Neural cell (in vitro differentiated cells): ENCODE measurements at regions not wholly inside any gene's neighbourhood (a gene's known extent, or its start where the extent isn't known, plus 50 kb on each side); places are given as distances from the start of the nearest gene placed in this dataset.

Experiments
- H2AFZ ChIP-seq: fragments of 200-600, 300-800 bp; sonication (generic), shearing (Covaris generic); 2 replicates; pipeline ENCODE4 v1.6.0; 2014; ENCODE audit warnings: low read depth, mild to moderate bottlenecking, antibody characterized with exemption, low read length, moderate library complexity
- H3F3A ChIP-seq: fragments of 200-600 bp; shearing (Covaris generic); 2 replicates; pipeline ENCODE4 v1.6.1; 2016; ENCODE audit warnings: mild to moderate bottlenecking, moderate library complexity, mixed read lengths, antibody characterized with exemption, low read length; ENCODE audit not compliant: insufficient read depth, poor library complexity, severe bottlenecking
- H3K27ac ChIP-seq: fragments of 200-600, 300-800 bp; sonication (generic), shearing (Covaris generic); 2 replicates; pipeline ENCODE4 v1.5.1; 2014; ENCODE audit warnings: mild to moderate bottlenecking, low read length, moderate library complexity
- H3K27me3 ChIP-seq: fragments of 300-800, 200-600 bp; sonication (generic), shearing (Covaris generic); 2 replicates; pipeline ENCODE4 v1.6.0; 2014; ENCODE audit warnings: mild to moderate bottlenecking, low read depth, low read length, moderate library complexity; ENCODE audit not compliant: insufficient read depth
- H3K36me3 ChIP-seq: fragments of 300-800, 200-600 bp; sonication (generic), shearing (Covaris generic); 2 replicates; pipeline ENCODE4 v1.5.1; 2014; ENCODE audit warnings: mild to moderate bottlenecking, antibody characterized with exemption, low read length, moderate library complexity; ENCODE audit not compliant: insufficient read depth
- H3K4me2 ChIP-seq: fragments of 300-800, 200-600 bp; sonication (generic), shearing (Covaris generic); 2 replicates; pipeline ENCODE4 v1.6.0; 2014; ENCODE audit warnings: mild to moderate bottlenecking, low read length
- H3K4me3 ChIP-seq: fragments of 300-800, 200-600 bp; sonication (generic), shearing (Covaris generic); 2 replicates; pipeline ENCODE4 v1.5.1; 2014; ENCODE audit warnings: mild to moderate bottlenecking, low read length, moderate library complexity
- H3K79me2 ChIP-seq: fragments of 200-600 bp; shearing (Covaris generic); replicated peaks from 2 replicates; pipeline ENCODE4 v1.6.0; 2014; ENCODE audit warnings: mild to moderate bottlenecking, low read length, moderate library complexity; ENCODE audit not compliant: insufficient read depth
- H3K9ac ChIP-seq: fragments of 300-800, 200-600 bp; sonication (generic), shearing (Covaris generic); 2 replicates; pipeline ENCODE4 v1.6.1; 2016; ENCODE audit warnings: mild to moderate bottlenecking, low read length, mixed read lengths
- H3K9me2 ChIP-seq: fragments of 200-600 bp; shearing (Covaris generic); 2 replicates; pipeline ENCODE4 v1.6.1; 2016; ENCODE audit warnings: mild to moderate bottlenecking, low read length, mixed read lengths; ENCODE audit not compliant: insufficient read depth
- H3K9me3 ChIP-seq: fragments of 200-600, 300-800 bp; sonication (generic), shearing (Covaris generic); 2 replicates; pipeline ENCODE4 v1.6.1; 2016; ENCODE audit warnings: mild to moderate bottlenecking, mixed run types, low read length, moderate library complexity, mixed read lengths
- H4K20me1 ChIP-seq: fragments of 200-600 bp; shearing (Covaris generic); 2 replicates; pipeline ENCODE4 v1.6.1; 2016; ENCODE audit warnings: mild to moderate bottlenecking, mixed run types; ENCODE audit not compliant: insufficient read depth
- EP300 ChIP-seq: fragments of 450-650 bp; conservative IDR thresholded peaks from 2 replicates; pipeline ENCODE4 v1.6.1; 2014; ENCODE audit warnings: antibody characterized with exemption, mild to moderate bottlenecking, moderate library complexity; ENCODE audit not compliant: poor library complexity, severe bottlenecking
- EZH2 ChIP-seq: fragments of 200-600, 300-800 bp; shearing (Covaris generic), sonication (generic); IDR thresholded peaks from 2 replicates; pipeline ENCODE4 v1.6.1; 2014; ENCODE audit warnings: antibody characterized with exemption, low read length, borderline replicate concordance, mild to moderate bottlenecking; ENCODE audit not compliant: insufficient read depth, poor library complexity, severe bottlenecking
- MXI1 ChIP-seq: fragments of 450-650 bp; conservative IDR thresholded peaks from 2 replicates; pipeline ENCODE4 v1.6.1; 2014; ENCODE audit warnings: antibody characterized with exemption, mild to moderate bottlenecking; ENCODE audit not compliant: poor library complexity, severe bottlenecking
- POLR2AphosphoS5 ChIP-seq: IDR thresholded peaks from 2 replicates; pipeline ENCODE4 v1.6.1; 2012
- RAD21 ChIP-seq: fragments of 450-650 bp; conservative IDR thresholded peaks from 2 replicates; pipeline ENCODE4 v1.6.1; 2014; ENCODE audit warnings: antibody characterized with exemption, mild to moderate bottlenecking, moderate library complexity
- SMC3 ChIP-seq: fragments of 450-650 bp; conservative IDR thresholded peaks from 2 replicates; pipeline ENCODE4 v1.6.1; 2014; ENCODE audit warnings: antibody characterized with exemption, mild to moderate bottlenecking, moderate library complexity; ENCODE audit not compliant: poor library complexity
- TAF1 ChIP-seq: IDR thresholded peaks from 2 replicates; pipeline ENCODE4 v1.6.1; 2012; ENCODE audit warnings: low read depth
- TF ChIP-seq, protein P1 (sequence below): IDR thresholded peaks from 2 replicates; pipeline ENCODE4 v1.6.1; 2012; ENCODE audit warnings: borderline replicate concordance
- TF ChIP-seq, protein P2 (sequence below): fragments of 450-650 bp; IDR thresholded peaks from 2 replicates; pipeline ENCODE4 v1.5.1; 2014; ENCODE audit warnings: antibody characterized with exemption, mild to moderate bottlenecking, moderate library complexity; ENCODE audit not compliant: poor library complexity, severe bottlenecking

DNA sequence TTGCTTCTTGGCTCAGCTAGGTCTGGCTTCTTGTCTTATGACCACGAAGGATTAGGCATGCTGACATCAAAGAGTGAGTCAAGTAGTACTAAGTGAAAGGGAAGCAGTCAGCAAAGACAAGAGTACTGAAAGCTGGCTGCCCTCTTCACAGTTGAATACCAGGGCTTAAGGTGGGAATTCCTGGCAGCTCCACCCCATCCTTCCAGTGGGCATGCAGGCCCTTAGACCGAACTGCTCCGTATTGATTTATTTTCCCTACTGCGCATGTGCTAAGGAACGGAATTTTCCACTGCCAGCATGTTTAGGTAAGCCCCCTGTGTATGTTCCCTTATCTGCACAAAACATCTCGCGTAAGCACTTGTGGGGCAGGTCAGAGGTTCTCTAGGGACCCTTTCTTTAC, 2320.1 kb downstream of the ARAP2 start:
- H2AFZ ChIP-seq = no peak overlapping the region

DNA sequence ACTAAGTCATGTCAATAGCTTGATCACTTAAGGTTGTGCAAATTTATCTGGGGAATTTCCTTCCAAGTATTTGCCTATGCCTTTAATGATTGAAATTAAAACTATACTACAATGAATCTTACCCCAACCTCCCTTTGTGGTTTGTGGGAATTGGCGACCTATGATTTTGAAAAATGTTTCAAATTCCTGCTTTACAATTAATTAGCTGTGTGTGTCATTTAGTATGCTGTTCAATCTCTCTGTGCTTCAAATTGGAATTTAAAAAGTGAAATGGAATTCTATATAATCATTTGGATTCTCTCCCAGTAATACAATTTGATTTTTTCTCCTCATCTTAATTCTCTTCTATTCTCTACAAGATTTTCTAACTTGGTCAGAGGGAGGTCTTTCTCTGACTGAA, 2319.5 kb downstream of the ARAP2 start:
- H2AFZ ChIP-seq = no peak overlapping the region
- no peaks in the 10 kb centered on the region for H3K9me3 ChIP-seq
- no peaks in the 10 kb centered on the region for H3K9me2 ChIP-seq
- H3K4me3 ChIP-seq = no peak overlapping the region
- TF ChIP-seq POLR2AphosphoS5 (no peak), RAD21 (no peak), MXI1 (no peak), EZH2 (no peak), TAF1 (no peak), EP300 (no peak), SMC3 (no peak)
- TF ChIP-seq, protein P1, sequence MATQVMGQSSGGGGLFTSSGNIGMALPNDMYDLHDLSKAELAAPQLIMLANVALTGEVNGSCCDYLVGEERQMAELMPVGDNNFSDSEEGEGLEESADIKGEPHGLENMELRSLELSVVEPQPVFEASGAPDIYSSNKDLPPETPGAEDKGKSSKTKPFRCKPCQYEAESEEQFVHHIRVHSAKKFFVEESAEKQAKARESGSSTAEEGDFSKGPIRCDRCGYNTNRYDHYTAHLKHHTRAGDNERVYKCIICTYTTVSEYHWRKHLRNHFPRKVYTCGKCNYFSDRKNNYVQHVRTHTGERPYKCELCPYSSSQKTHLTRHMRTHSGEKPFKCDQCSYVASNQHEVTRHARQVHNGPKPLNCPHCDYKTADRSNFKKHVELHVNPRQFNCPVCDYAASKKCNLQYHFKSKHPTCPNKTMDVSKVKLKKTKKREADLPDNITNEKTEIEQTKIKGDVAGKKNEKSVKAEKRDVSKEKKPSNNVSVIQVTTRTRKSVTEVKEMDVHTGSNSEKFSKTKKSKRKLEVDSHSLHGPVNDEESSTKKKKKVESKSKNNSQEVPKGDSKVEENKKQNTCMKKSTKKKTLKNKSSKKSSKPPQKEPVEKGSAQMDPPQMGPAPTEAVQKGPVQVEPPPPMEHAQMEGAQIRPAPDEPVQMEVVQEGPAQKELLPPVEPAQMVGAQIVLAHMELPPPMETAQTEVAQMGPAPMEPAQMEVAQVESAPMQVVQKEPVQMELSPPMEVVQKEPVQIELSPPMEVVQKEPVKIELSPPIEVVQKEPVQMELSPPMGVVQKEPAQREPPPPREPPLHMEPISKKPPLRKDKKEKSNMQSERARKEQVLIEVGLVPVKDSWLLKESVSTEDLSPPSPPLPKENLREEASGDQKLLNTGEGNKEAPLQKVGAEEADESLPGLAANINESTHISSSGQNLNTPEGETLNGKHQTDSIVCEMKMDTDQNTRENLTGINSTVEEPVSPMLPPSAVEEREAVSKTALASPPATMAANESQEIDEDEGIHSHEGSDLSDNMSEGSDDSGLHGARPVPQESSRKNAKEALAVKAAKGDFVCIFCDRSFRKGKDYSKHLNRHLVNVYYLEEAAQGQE = no peak
- TF ChIP-seq, protein P2, sequence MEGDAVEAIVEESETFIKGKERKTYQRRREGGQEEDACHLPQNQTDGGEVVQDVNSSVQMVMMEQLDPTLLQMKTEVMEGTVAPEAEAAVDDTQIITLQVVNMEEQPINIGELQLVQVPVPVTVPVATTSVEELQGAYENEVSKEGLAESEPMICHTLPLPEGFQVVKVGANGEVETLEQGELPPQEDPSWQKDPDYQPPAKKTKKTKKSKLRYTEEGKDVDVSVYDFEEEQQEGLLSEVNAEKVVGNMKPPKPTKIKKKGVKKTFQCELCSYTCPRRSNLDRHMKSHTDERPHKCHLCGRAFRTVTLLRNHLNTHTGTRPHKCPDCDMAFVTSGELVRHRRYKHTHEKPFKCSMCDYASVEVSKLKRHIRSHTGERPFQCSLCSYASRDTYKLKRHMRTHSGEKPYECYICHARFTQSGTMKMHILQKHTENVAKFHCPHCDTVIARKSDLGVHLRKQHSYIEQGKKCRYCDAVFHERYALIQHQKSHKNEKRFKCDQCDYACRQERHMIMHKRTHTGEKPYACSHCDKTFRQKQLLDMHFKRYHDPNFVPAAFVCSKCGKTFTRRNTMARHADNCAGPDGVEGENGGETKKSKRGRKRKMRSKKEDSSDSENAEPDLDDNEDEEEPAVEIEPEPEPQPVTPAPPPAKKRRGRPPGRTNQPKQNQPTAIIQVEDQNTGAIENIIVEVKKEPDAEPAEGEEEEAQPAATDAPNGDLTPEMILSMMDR = no peak
- no peaks in the 10 kb centered on the region for H3K27me3 ChIP-seq
- no peaks in the 10 kb centered on the region for H3F3A ChIP-seq
- H4K20me1 ChIP-seq = no peaks in the 10 kb centered on the region
- H3K36me3 ChIP-seq = no peaks in the 10 kb centered on the region
- no peak overlapping the region for H3K4me2 ChIP-seq
- H3K27ac ChIP-seq = no peak overlapping the region
- no peaks in the 10 kb centered on the region for H3K79me2 ChIP-seq
- no peak overlapping the region for H3K9ac ChIP-seq

More for the DNA sequence above, 2320.1 kb downstream of the ARAP2 start:
- Histone ChIP-seq H3K9ac (no peak overlapping the region), H3K27me3 (no peaks in the 10 kb centered on the region), H4K20me1 (no peaks in the 10 kb centered on the region), H3K27ac (no peak overlapping the region), H3K9me3 (no peaks in the 10 kb centered on the region), H3K4me3 (no peak overlapping the region), H3K4me2 (no peak overlapping the region), H3K79me2 (no peaks in the 10 kb centered on the region), H3F3A (no peaks in the 10 kb centered on the region), H3K36me3 (no peaks in the 10 kb centered on the region), H3K9me2 (no peaks in the 10 kb centered on the region)
- TF ChIP-seq TAF1 (no peak), MXI1 (no peak), POLR2AphosphoS5 (no peak), SMC3 (no peak), RAD21 (no peak), EP300 (no peak), EZH2 (no peak)
- TF ChIP-seq, protein P2 = no peak
- TF ChIP-seq, protein P1 = no peak
